ENCODE measurements at regions not wholly inside any gene's neighbourhood (a gene's known extent, or its start where the extent isn't known, plus 50 kb on each side); places are given as distances from the start of the nearest gene placed in this dataset.
A peak's percentile ranks its signal among the peaks of the same experiment; 100 is the strongest.
"Not testable (repeated sequence)": the region's sequence is repeated elsewhere in the genome, so short reads cannot be mapped to it uniquely, and the experiment has no call there.

- not testable (repeated sequence) for DNase-seq (ENCODE audit: low read depth)
Measured at GRCh38 chr1:143842058-143842457, 129.7 kb downstream of the FAM72C start.

GRCh38 chr1:143839182-143839581, 132.6 kb downstream of the FAM72C start:
- DNase-seq (ENCODE audit: low read depth): not testable (repeated sequence)

- DNase-seq (ENCODE audit: low read depth): not testable (repeated sequence)
Measured at GRCh38 chr1:143838598-143838929, 133.2 kb downstream of the FAM72C start.

- DNase-seq (ENCODE audit: low read depth): not testable (repeated sequence)
Measured at GRCh38 chr1:143837924-143838597, 133.7 kb downstream of the FAM72C start.

GRCh38 chr1:143833376-143833775, 138.4 kb downstream of the FAM72C start:
- DNase-seq (ENCODE audit: low read depth): not testable (repeated sequence)

GRCh38 chr1:143832379-143832716, 139.4 kb downstream of the FAM72C start:
- not testable (repeated sequence) for DNase-seq (ENCODE audit: low read depth)

GRCh38 chr1:143831479-143832378, 140.1 kb downstream of the FAM72C start:
- not testable (repeated sequence) for DNase-seq (ENCODE audit: low read depth)

GRCh38 chr1:143826162-143826561, 145.6 kb downstream of the FAM72C start:
- DNase-seq (ENCODE audit: low read depth): not testable (repeated sequence)

- not testable (repeated sequence) for DNase-seq (ENCODE audit: low read depth)
Measured at GRCh38 chr1:143824266-143824665, 147.5 kb downstream of the FAM72C start.

- not testable (repeated sequence) for DNase-seq (ENCODE audit: low read depth)
Measured at GRCh38 chr1:143820058-143820457, 151.7 kb downstream of the FAM72C start.

GRCh38 chr1:143816369-143816768, 155.4 kb downstream of the FAM72C start:
- DNase-seq (ENCODE audit: low read depth): not testable (repeated sequence)

GRCh38 chr1:143805374-143805773, 166.4 kb downstream of the FAM72C start:
- DNase-seq (ENCODE audit: low read depth): not testable (repeated sequence)

GRCh38 chr1:143804707-143805356, 167.0 kb downstream of the FAM72C start:
- DNase-seq (ENCODE audit: low read depth): not testable (repeated sequence)

GRCh38 chr1:143803927-143804411, 167.8 kb downstream of the FAM72C start:
- peak; percentile 24 for DNase-seq (ENCODE audit: low read depth)

- DNase-seq (ENCODE audit: low read depth): not testable (repeated sequence)
Measured at GRCh38 chr1:143803095-143803494, 168.7 kb downstream of the FAM72C start.

- DNase-seq (ENCODE audit: low read depth): not testable (repeated sequence)
Measured at GRCh38 chr1:143799568-143800187, 172.1 kb downstream of the FAM72C start.

GRCh38 chr1:143796369-143796768, 175.4 kb downstream of the FAM72C start:
- not testable (repeated sequence) for DNase-seq (ENCODE audit: low read depth)

GRCh38 chr1:143792047-143792937, 179.5 kb downstream of the FAM72C start:
- DNase-seq (ENCODE audit: low read depth): not testable (repeated sequence)

GRCh38 chr1:143786381-143786780, 185.4 kb downstream of the FAM72C start:
- not testable (repeated sequence) for DNase-seq (ENCODE audit: low read depth)

GRCh38 chr1:143785883-143786282, 185.9 kb downstream of the FAM72C start:
- DNase-seq (ENCODE audit: low read depth): not testable (repeated sequence)

Data from amniotic epithelial cell (primary cell).